ENCODE measurements at regions not wholly inside any gene's neighbourhood (a gene's known extent, or its start where the extent isn't known, plus 50 kb on each side); places are given as distances from the start of the nearest gene placed in this dataset.

DNA sequence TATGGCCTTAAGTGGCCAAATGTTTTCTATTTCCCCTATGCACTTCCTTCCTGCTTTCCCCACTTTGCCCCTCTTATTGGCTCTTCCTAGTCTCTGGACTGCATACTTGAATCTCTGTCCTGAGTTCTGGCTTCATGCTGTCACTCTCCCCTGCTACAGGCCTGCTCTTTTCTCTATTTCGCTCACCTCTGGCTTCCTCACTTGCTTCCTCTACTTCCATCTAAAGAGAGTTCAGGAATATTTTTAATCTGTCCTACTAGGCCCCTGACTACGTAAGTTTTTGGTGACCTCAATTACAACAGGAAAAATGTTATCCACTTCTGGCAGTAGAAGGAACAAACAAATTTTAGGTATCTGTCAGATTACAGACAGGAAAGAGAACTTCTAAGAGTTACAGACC lies 65.7 kb upstream of the WDR17 start:
- TF ChIP-seq CREB1 (CRISPR knock-in tag; IDR thresholded peaks at IDR 0.05) (no peak), SP1 (CRISPR knock-in tag; conservative IDR thresholded peaks at IDR 0.05) (no peak), JUN (CRISPR knock-in tag; IDR thresholded peaks at IDR 0.05) (no peak), ZNF263 (CRISPR knock-in tag; IDR thresholded peaks at IDR 0.05; ENCODE audit: low read depth) (no peak), CREM (CRISPR knock-in tag; IDR thresholded peaks at IDR 0.05) (no peak), ESRRA (CRISPR knock-in tag; IDR thresholded peaks at IDR 0.05; ENCODE audit: borderline replicate concordance) (no peak), CBFB (CRISPR knock-in tag; IDR thresholded peaks at IDR 0.05; ENCODE audit: low read depth) (no peak)
- TF ChIP-seq, protein P1, sequence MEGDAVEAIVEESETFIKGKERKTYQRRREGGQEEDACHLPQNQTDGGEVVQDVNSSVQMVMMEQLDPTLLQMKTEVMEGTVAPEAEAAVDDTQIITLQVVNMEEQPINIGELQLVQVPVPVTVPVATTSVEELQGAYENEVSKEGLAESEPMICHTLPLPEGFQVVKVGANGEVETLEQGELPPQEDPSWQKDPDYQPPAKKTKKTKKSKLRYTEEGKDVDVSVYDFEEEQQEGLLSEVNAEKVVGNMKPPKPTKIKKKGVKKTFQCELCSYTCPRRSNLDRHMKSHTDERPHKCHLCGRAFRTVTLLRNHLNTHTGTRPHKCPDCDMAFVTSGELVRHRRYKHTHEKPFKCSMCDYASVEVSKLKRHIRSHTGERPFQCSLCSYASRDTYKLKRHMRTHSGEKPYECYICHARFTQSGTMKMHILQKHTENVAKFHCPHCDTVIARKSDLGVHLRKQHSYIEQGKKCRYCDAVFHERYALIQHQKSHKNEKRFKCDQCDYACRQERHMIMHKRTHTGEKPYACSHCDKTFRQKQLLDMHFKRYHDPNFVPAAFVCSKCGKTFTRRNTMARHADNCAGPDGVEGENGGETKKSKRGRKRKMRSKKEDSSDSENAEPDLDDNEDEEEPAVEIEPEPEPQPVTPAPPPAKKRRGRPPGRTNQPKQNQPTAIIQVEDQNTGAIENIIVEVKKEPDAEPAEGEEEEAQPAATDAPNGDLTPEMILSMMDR (IDR thresholded peaks at IDR 0.05), result no peak
- TF ChIP-seq, protein P2, sequence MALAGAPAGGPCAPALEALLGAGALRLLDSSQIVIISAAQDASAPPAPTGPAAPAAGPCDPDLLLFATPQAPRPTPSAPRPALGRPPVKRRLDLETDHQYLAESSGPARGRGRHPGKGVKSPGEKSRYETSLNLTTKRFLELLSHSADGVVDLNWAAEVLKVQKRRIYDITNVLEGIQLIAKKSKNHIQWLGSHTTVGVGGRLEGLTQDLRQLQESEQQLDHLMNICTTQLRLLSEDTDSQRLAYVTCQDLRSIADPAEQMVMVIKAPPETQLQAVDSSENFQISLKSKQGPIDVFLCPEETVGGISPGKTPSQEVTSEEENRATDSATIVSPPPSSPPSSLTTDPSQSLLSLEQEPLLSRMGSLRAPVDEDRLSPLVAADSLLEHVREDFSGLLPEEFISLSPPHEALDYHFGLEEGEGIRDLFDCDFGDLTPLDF (CRISPR knock-in tag; IDR thresholded peaks at IDR 0.05), result no peak
- TF ChIP-seq, protein P3, sequence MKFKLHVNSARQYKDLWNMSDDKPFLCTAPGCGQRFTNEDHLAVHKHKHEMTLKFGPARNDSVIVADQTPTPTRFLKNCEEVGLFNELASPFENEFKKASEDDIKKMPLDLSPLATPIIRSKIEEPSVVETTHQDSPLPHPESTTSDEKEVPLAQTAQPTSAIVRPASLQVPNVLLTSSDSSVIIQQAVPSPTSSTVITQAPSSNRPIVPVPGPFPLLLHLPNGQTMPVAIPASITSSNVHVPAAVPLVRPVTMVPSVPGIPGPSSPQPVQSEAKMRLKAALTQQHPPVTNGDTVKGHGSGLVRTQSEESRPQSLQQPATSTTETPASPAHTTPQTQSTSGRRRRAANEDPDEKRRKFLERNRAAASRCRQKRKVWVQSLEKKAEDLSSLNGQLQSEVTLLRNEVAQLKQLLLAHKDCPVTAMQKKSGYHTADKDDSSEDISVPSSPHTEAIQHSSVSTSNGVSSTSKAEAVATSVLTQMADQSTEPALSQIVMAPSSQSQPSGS (CRISPR knock-in tag; IDR thresholded peaks at IDR 0.05; ENCODE audit: borderline replicate concordance, low read depth), result no peak

Data from WTC11 (cell line).